Trophoblast cell (in vitro differentiated cells and primary cell): ENCODE measurements at regions not wholly inside any gene's neighbourhood (a gene's known extent, or its start where the extent isn't known, plus 50 kb on each side); places are given as distances from the start of the nearest gene placed in this dataset.

ENCODE experiments used
- DNase-seq, 2 donors: peaks; one replicate each; pipeline ENCODE4 v3.0.0-alpha.2; 2016
- H2AFZ ChIP-seq: 2 replicates; pipeline ENCODE4 v1.6.1; 2013; ENCODE audit warnings: low read length, moderate library complexity, mild to moderate bottlenecking; ENCODE audit not compliant: insufficient read depth, poor library complexity
- H2AK5ac ChIP-seq: 2 replicates; pipeline ENCODE4 v1.6.1; 2013; ENCODE audit warnings: mild to moderate bottlenecking, low read length
- H2BK120ac ChIP-seq: 2 replicates; pipeline ENCODE4 v1.6.1; 2013; ENCODE audit warnings: low read length, mild to moderate bottlenecking, moderate library complexity; ENCODE audit not compliant: insufficient read depth, poor library complexity
- H2BK12ac ChIP-seq: 2 replicates; pipeline ENCODE4 v1.6.1; 2013; ENCODE audit warnings: mild to moderate bottlenecking, low read length, moderate library complexity
- H2BK5ac ChIP-seq: 2 replicates; pipeline ENCODE4 v1.6.1; 2013; ENCODE audit warnings: low read length, low read depth, moderate library complexity, mild to moderate bottlenecking; ENCODE audit not compliant: poor library complexity
- H3K14ac ChIP-seq: 2 replicates; pipeline ENCODE4 v1.6.1; 2013; ENCODE audit warnings: mild to moderate bottlenecking, low read length
- H3K18ac ChIP-seq: 2 replicates; pipeline ENCODE4 v1.6.1; 2013; ENCODE audit warnings: mild to moderate bottlenecking, low read length
- H3K23ac ChIP-seq: 2 replicates; pipeline ENCODE4 v1.6.1; 2013; ENCODE audit warnings: low read length
- H3K27ac ChIP-seq: 2 replicates; pipeline ENCODE4 v1.5.1; 2013; ENCODE audit warnings: low read depth, mild to moderate bottlenecking, inconsistent platforms, low read length, moderate library complexity
- H3K27me3 ChIP-seq: 2 replicates; pipeline ENCODE4 v1.6.1; 2013; ENCODE audit warnings: inconsistent platforms, mild to moderate bottlenecking, low read length, moderate library complexity; ENCODE audit not compliant: insufficient read depth
- H3K36me3 ChIP-seq, 2 experiments: 1 replicate in 1 of 2; 2 replicates in 1 of 2; pipeline ENCODE4 v1.6.1; 2013; ENCODE audit warnings: low read length in 2 of 2, mild to moderate bottlenecking in 2 of 2, moderate library complexity in 1 of 2; ENCODE audit not compliant: insufficient read depth in 2 of 2, control insufficient read depth in 1 of 2
- H3K4ac ChIP-seq: 2 replicates; pipeline ENCODE4 v1.6.1; 2013; ENCODE audit warnings: low read depth, mild to moderate bottlenecking, low read length, moderate library complexity
- H3K4me1 ChIP-seq, 2 experiments: 1 replicate in 1 of 2; 2 replicates in 1 of 2; pipeline ENCODE4 v1.6.1; 2013; ENCODE audit warnings: low read length in 2 of 2, mild to moderate bottlenecking in 2 of 2, moderate library complexity in 1 of 2; ENCODE audit not compliant: insufficient read depth in 2 of 2, control insufficient read depth in 1 of 2
- H3K4me2 ChIP-seq: 2 replicates; pipeline ENCODE4 v1.6.1; 2013; ENCODE audit warnings: inconsistent platforms, mild to moderate bottlenecking, low read length, moderate library complexity
- H3K4me3 ChIP-seq: 2 replicates; pipeline ENCODE4 v1.5.1; 2013; ENCODE audit warnings: mild to moderate bottlenecking, low read depth, low read length, inconsistent platforms
- H3K79me1 ChIP-seq: one replicate; pipeline ENCODE4 v1.6.1; 2013; ENCODE audit warnings: low read length
- H3K79me2 ChIP-seq: 2 replicates; pipeline ENCODE4 v1.6.1; 2013; ENCODE audit warnings: low read length, mild to moderate bottlenecking; ENCODE audit not compliant: control insufficient read depth, insufficient read depth, poor library complexity
- H3K9ac ChIP-seq: 2 replicates; pipeline ENCODE4 v1.6.1; 2013; ENCODE audit warnings: mild to moderate bottlenecking, low read length
- H3K9me3 ChIP-seq: 2 replicates; pipeline ENCODE4 v1.6.1; 2013; ENCODE audit warnings: low read depth, mild to moderate bottlenecking, control low read depth, inconsistent platforms, low read length; ENCODE audit not compliant: insufficient read depth
- H4K12ac ChIP-seq: 2 replicates; pipeline ENCODE4 v1.6.1; 2013; ENCODE audit warnings: low read depth, mild to moderate bottlenecking, low read length, moderate library complexity
- H4K8ac ChIP-seq: 2 replicates; pipeline ENCODE4 v1.6.1; 2013; ENCODE audit warnings: low read depth, mild to moderate bottlenecking, low read length, moderate library complexity
- H4K91ac ChIP-seq: one replicate; pipeline ENCODE4 v1.6.1; 2013; ENCODE audit warnings: low read depth, mild to moderate bottlenecking, low read length, moderate library complexity
- WGBS: extraction: QIAGEN DNeasy Blood & Tissue Kit; methylation state at CpG from one replicate; pipeline ENCODE4 v1.1.7; 2013; ENCODE audit warnings: missing lambda C conversion rate; ENCODE audit not compliant: insufficient read length, insufficient coverage; ENCODE audit errors: extremely low coverage; 5-methylcytosine and 5-hydroxymethylcytosine counted together

GRCh38 chr3:166248784-166249183, 411.6 kb upstream of the BCHE start:
- Histone ChIP-seq H3K9me3 (peaks cover 3% of the 10 kb centered on the region), H2AFZ (no peak overlapping the region), H3K4me3 (no peak overlapping the region), H2BK12ac (no peak overlapping the region), H4K91ac (no peak overlapping the region), H3K23ac (no peak overlapping the region), H3K4me2 (no peak overlapping the region), H3K79me2 (no peaks in the 10 kb centered on the region), H3K27me3 (no peaks in the 10 kb centered on the region), H3K4ac (no peak overlapping the region), H3K79me1 (no peaks in the 10 kb centered on the region), H3K36me3 (no peaks in the 10 kb centered on the region), H3K14ac (no peak overlapping the region), H2BK5ac (no peak overlapping the region), H3K18ac (no peak overlapping the region), H3K27ac (peak overlapping the region; percentile 21), H2BK120ac (no peak overlapping the region), H3K4me1 (no peaks in the 10 kb centered on the region), H4K8ac (no peak overlapping the region), H3K9ac (no peak overlapping the region), H4K12ac (no peak overlapping the region), H2AK5ac (no peak overlapping the region)
- peak; percentile 25 to 68 for DNase-seq
- WGBS = no CpG with 5 or more reads among the region's 3 CpGs

- no peak overlapping the region for H3K4me3 ChIP-seq
- H2BK12ac ChIP-seq = no peak overlapping the region
- H3K79me1 ChIP-seq = no peaks in the 10 kb centered on the region
- H3K4me2 ChIP-seq = no peak overlapping the region
- no peak overlapping the region for H3K4ac ChIP-seq
- no peak overlapping the region for H3K27ac ChIP-seq
- no peak overlapping the region for H3K9ac ChIP-seq
- H2AK5ac ChIP-seq = no peak overlapping the region
- H4K12ac ChIP-seq = no peak overlapping the region
- no peak overlapping the region for H2BK5ac ChIP-seq
- no peak overlapping the region for H3K23ac ChIP-seq
- H3K79me2 ChIP-seq = no peaks in the 10 kb centered on the region
- no peaks in the 10 kb centered on the region for H3K27me3 ChIP-seq
- no peak overlapping the region for H2AFZ ChIP-seq
- no peaks in the 10 kb centered on the region for H3K36me3 ChIP-seq
- no peak for DNase-seq
- no peak overlapping the region for H2BK120ac ChIP-seq
- H3K4me1 ChIP-seq = no peaks in the 10 kb centered on the region
- no peak overlapping the region for H3K14ac ChIP-seq
- H3K18ac ChIP-seq = no peak overlapping the region
- H3K9me3 ChIP-seq = no peaks in the 10 kb centered on the region
- H4K8ac ChIP-seq = no peak overlapping the region
- no peak overlapping the region for H4K91ac ChIP-seq
These were observed 406.3 kb upstream of the BCHE start for GRCh38 chr3:166243511-166243910.

- H3K18ac ChIP-seq = no peak overlapping the region
- H3K4me2 ChIP-seq = no peak overlapping the region
- no peaks in the 10 kb centered on the region for H3K9me3 ChIP-seq
- no peak overlapping the region for H2AK5ac ChIP-seq
- H3K27ac ChIP-seq = no peak overlapping the region
- no peak overlapping the region for H3K4ac ChIP-seq
- no peaks in the 10 kb centered on the region for H3K27me3 ChIP-seq
- H3K79me1 ChIP-seq = no peaks in the 10 kb centered on the region
- H3K36me3 ChIP-seq = no peaks in the 10 kb centered on the region
- no peak overlapping the region for H2BK12ac ChIP-seq
- no peak overlapping the region for H4K12ac ChIP-seq
- H3K79me2 ChIP-seq = no peaks in the 10 kb centered on the region
- no CpG with 5 or more reads among the region's 3 CpGs for WGBS
- H2BK120ac ChIP-seq = no peak overlapping the region
- no peak overlapping the region for H2AFZ ChIP-seq
- no peak overlapping the region for H4K91ac ChIP-seq
- no peak overlapping the region for H2BK5ac ChIP-seq
- DNase-seq = no peak
- H3K23ac ChIP-seq = no peak overlapping the region
- no peak overlapping the region for H3K9ac ChIP-seq
- no peaks in the 10 kb centered on the region for H3K4me1 ChIP-seq
- no peak overlapping the region for H3K14ac ChIP-seq
- no peak overlapping the region for H3K4me3 ChIP-seq
- no peak overlapping the region for H4K8ac ChIP-seq
These were observed 385.9 kb upstream of the BCHE start for GRCh38 chr3:166223120-166223519.

DNA sequence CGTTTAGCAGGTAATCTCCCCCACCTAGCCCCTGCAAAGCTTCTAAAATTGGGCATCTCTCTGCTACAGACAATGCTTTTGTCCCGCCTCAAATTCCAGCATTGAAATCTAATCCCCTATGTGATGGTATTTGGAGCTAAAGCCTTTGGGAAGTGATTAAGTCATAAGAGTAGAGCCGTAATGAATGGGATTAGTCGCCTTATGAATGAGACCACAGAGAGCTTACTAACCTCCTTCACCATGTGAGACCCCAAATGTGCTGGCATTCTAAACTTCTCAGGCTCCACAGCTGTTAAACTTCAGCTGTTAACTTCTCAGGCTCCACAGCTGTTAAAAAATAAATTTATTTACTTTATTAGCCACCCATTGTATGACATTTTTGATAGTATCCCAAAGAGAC, 374.2 kb upstream of the BCHE start:
- Histone ChIP-seq H3K4me2 (no peak overlapping the region), H3K4me1 (no peaks in the 10 kb centered on the region), H4K91ac (no peak overlapping the region), H2BK120ac (no peak overlapping the region), H3K79me2 (no peaks in the 10 kb centered on the region), H3K9ac (no peak overlapping the region), H4K8ac (no peak overlapping the region), H3K23ac (no peak overlapping the region), H3K27ac (no peak overlapping the region), H3K27me3 (no peaks in the 10 kb centered on the region), H2AFZ (no peak overlapping the region), H3K36me3 (no peaks in the 10 kb centered on the region), H2BK12ac (no peak overlapping the region), H3K79me1 (no peaks in the 10 kb centered on the region), H3K14ac (no peak overlapping the region), H2BK5ac (no peak overlapping the region), H3K9me3 (no peaks in the 10 kb centered on the region), H3K4ac (no peak overlapping the region), H4K12ac (no peak overlapping the region), H2AK5ac (no peak overlapping the region), H3K18ac (no peak overlapping the region), H3K4me3 (no peak overlapping the region)
- DNase-seq = no peak
- WGBS = no CpG with 5 or more reads among the region's 4 CpGs
